Mononuclear cell (primary cell): ENCODE measurements at regions not wholly inside any gene's neighbourhood (a gene's known extent, or its start where the extent isn't known, plus 50 kb on each side); places are given as distances from the start of the nearest gene placed in this dataset.

Experiments used
- H3K27me3 ChIP-seq: 2 replicates; pipeline ENCODE4 v1.6.0; 2011; ENCODE audit warnings: low read length, control low read depth; ENCODE audit not compliant: insufficient read depth
- H3K4me1 ChIP-seq: 2 replicates; pipeline ENCODE4 v1.5.1; 2011; ENCODE audit warnings: mild to moderate bottlenecking, low read length, control low read depth; ENCODE audit not compliant: insufficient read depth
- H3K4me3 ChIP-seq: 2 replicates; pipeline ENCODE4 v1.5.1; 2011; ENCODE audit warnings: mild to moderate bottlenecking, low read length, moderate library complexity
- H3K9me3 ChIP-seq: 2 replicates; pipeline ENCODE4 v1.5.1; 2011; ENCODE audit warnings: low read depth, mild to moderate bottlenecking, control low read depth, low read length

GRCh38 chr2:39522518-39522877 is 85.4 kb upstream of the MAP4K3 start:
- H3K4me1 ChIP-seq: peaks cover 8% of the 10 kb centered on the region
- H3K27me3 ChIP-seq: no peaks in the 10 kb centered on the region
- no peak overlapping the region for H3K4me3 ChIP-seq
- no peaks in the 10 kb centered on the region for H3K9me3 ChIP-seq

- H3K4me3 ChIP-seq: no peak overlapping the region
- H3K9me3 ChIP-seq: no peaks in the 10 kb centered on the region
- H3K27me3 ChIP-seq: no peaks in the 10 kb centered on the region
- H3K4me1 ChIP-seq: peaks cover 8% of the 10 kb centered on the region
These were observed 86.4 kb upstream of the MAP4K3 start for GRCh38 chr2:39523308-39524044.

- H3K4me1 ChIP-seq: peaks cover 8% of the 10 kb centered on the region
- H3K9me3 ChIP-seq: no peaks in the 10 kb centered on the region
- no peaks in the 10 kb centered on the region for H3K27me3 ChIP-seq
- H3K4me3 ChIP-seq: no peak overlapping the region
These were observed 87.0 kb upstream of the MAP4K3 start for GRCh38 chr2:39524061-39524460.

DNA sequence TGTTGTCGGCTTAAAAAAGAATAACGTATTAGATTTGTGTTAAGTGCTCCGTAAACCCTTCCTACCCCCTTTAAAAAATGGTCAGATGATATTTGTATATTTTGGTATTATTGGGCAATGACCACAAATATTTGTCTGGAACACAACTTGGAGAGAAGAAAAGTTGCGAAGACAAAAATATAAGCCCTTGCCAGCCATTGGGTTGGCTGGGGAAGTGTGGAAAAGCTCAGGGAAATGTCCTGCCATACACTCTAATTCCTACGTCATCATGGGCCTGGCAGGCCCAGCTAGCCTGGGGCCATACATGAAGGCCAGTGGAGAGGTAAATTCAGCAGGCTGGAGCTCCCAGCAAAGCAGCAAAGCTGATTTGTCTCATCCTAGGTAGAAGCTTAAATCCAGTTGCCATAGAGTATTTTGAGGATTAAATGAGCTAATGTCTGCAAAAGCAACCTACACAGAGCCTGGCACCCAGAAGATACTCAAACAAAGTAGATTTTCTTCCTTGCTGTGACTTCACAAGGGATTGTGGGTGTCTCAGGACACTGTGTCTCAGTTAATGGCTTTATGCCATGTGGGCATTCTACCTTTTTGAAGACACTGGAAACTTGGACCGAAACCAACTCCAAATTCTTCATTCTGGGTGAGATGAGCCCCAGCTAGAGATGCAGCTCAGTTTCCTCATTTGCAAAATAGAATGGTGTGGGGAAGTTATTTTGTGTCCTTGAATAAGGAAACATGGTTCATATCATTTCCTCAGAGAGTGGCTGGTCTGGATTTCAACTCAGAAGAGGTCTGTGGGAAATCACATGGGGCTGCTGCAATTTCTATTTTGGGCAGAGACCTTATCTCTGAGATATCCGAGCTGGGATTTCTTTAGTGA is 87.9 kb upstream of the MAP4K3 start:
- peaks cover 8% of the 10 kb centered on the region for H3K4me1 ChIP-seq
- H3K9me3 ChIP-seq: no peaks in the 10 kb centered on the region
- no peak overlapping the region for H3K4me3 ChIP-seq
- no peaks in the 10 kb centered on the region for H3K27me3 ChIP-seq

DNA sequence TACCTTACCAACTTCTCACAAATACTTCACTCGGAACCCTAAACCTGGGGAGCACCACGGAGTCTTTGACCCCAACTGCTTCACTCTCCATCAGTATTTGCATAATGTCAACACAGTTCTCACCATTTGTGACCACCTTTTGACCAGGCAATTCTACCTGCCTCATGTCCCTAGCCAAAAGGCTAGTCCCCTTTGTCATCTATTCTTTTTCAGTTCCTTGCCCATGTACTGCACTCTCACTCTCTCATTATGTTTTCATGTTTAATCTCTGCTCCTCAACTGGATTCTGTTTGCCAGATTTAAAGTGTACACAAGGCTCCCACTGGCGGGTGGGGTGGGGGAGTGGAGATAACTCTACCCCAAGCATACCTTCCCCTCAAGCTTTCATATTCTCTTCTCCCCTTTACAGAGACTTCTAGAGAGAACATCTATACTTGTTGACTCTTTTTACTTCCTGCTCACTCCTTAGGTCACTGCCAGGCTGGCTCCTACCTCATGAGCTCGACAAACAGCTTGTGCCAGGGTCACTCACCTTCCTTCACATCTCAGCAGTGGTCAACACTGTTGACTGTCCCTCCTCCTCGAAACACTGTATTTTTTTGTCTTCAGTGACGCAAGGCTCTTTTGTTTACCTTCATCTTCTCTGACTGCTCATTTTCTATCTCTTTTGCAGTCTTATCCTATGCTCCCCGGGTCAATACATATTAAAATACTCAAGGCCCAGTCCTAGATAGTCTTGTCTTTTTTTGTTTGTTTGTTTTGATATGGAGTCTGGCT is 88.7 kb upstream of the MAP4K3 start:
- Histone ChIP-seq H3K9me3 (no peaks in the 10 kb centered on the region), H3K4me1 (peaks cover 8% of the 10 kb centered on the region), H3K27me3 (no peaks in the 10 kb centered on the region), H3K4me3 (no peak overlapping the region)

DNA sequence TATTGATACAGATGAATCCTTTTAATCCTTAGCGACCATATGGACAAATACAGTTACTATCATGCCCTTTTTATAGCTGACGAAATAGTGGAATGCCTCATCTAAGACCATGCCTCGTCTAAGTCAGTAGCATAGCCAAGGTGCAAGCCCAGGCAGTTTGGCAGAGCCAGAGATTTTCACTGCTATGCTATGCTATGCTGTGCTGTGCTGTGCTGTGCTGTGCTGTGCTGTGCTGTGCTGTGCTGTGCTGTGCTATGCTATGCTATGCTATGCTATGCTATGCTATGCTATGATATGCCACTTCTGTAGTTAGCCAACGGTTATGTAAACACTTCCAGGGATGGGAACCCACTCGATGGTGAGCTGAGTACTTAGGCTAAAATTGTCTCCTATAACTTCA is 91.6 kb upstream of the MAP4K3 start:
- H3K4me1 ChIP-seq: peaks cover 8% of the 10 kb centered on the region
- no peaks in the 10 kb centered on the region for H3K9me3 ChIP-seq
- H3K27me3 ChIP-seq: no peaks in the 10 kb centered on the region
- no peak overlapping the region for H3K4me3 ChIP-seq

DNA sequence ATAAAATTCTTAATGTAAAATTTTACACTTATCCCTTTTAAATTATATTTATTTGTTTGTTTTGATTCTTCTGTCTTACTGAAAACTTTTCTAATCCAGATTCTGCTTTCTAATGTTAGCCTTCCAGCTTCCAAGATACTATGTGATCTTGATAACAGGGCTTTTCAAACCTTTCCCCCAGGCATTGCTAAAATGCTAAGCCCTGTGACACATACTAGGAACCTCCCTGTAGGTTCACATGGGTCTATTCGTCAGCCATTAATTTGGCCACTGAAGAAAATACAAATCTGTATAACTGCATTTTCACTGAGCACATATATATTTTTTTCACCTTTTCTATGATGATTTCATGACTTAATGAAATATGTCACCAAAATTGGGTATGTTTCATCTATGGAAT is 92.8 kb upstream of the MAP4K3 start:
- no peaks in the 10 kb centered on the region for H3K27me3 ChIP-seq
- H3K4me1 ChIP-seq: peaks cover 8% of the 10 kb centered on the region
- H3K4me3 ChIP-seq: no peak overlapping the region
- no peaks in the 10 kb centered on the region for H3K9me3 ChIP-seq

DNA sequence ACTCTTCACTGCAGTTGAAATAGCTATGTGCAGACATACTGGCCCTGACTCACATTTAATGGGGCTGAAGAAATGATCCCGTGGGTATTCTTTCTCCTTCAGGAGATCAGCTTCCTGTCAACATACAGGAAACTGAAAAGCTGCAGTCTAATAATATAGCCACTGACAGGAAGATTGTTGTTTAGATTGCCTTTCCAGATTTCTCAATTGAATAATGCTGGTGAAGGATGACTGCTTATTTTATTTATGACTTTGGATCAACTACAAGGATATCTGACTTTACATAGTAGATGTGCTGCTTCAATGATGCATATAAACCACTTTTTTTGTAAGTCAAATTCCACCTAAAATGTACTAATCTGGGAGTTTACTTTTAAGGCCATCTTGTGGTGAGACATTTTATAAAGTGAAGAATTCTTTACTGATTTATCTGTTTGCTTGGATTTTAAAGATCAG is 93.4 kb upstream of the MAP4K3 start:
- Histone ChIP-seq H3K9me3 (no peaks in the 10 kb centered on the region), H3K27me3 (no peaks in the 10 kb centered on the region), H3K4me1 (peaks cover 3% of the 10 kb centered on the region), H3K4me3 (no peak overlapping the region)

- Histone ChIP-seq H3K9me3 (no peaks in the 10 kb centered on the region), H3K4me1 (no peaks in the 10 kb centered on the region), H3K27me3 (no peaks in the 10 kb centered on the region), H3K4me3 (no peak overlapping the region)
These were observed 94.2 kb upstream of the MAP4K3 start for GRCh38 chr2:39531220-39531777.

GRCh38 chr2:39532933-39533332 is 95.8 kb upstream of the MAP4K3 start:
- Histone ChIP-seq H3K27me3 (no peaks in the 10 kb centered on the region), H3K9me3 (no peaks in the 10 kb centered on the region), H3K4me1 (no peaks in the 10 kb centered on the region), H3K4me3 (no peak overlapping the region)

DNA sequence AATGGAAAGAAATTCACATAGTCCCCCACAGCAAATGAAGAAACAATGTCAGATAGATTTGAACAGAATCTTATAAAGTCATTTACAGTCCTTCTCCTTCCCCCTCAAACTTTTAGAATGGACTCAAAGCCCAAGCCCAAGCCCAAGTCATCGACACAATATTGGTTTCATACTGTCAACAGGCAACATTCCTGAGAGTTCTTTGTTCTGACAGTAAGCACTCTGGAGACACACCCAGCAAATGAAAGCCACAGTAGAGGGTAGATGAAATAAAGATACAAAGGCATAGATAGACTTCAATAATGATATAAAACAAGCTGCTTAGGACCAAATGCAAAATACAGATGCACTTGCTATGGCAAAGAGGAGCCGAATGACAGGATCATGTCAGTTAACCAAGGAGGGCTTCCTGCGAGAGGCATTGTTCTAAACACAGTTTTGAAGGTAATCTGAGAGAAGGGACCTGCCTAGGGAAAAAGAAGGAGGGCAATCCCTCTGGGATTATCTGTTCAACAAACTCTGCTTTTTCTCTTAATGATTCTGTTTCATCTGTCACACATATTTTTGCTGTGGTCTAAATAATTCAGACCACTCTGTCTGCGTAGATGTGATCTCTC is 97.1 kb upstream of the MAP4K3 start:
- H3K4me1 ChIP-seq: no peaks in the 10 kb centered on the region
- H3K27me3 ChIP-seq: no peaks in the 10 kb centered on the region
- H3K4me3 ChIP-seq: no peak overlapping the region

DNA sequence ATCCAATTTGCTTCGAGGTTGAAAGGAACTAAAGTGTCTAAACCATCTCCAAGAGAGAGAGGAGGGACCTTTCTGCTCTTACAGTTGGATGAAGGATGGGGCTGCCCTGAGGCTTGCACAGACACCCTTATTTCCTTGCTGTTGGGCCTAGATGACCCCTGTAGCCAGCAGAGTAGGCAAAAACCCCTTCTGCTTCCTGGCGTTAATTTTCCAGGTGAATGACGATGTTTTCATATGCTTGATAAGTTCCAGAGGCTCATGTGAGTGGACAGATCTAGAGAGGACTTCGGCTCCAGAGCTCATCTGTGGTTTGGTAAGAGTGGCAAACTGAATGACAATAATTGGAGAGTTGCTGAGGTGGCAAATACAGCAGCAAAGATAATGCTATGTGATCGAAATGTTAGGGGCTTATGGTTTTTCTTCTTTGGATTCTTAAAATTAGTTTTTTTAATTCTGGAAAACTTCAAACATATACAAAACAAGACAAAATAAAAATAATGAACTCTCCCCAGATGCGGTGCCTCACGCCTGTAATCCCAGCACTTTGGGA is 98.6 kb upstream of the MAP4K3 start:
- Histone ChIP-seq H3K4me1 (no peaks in the 10 kb centered on the region), H3K4me3 (no peak overlapping the region), H3K27me3 (no peaks in the 10 kb centered on the region), H3K9me3 (no peaks in the 10 kb centered on the region)

More for the DNA sequence above, 97.1 kb upstream of the MAP4K3 start:
- no peaks in the 10 kb centered on the region for H3K9me3 ChIP-seq

DNA sequence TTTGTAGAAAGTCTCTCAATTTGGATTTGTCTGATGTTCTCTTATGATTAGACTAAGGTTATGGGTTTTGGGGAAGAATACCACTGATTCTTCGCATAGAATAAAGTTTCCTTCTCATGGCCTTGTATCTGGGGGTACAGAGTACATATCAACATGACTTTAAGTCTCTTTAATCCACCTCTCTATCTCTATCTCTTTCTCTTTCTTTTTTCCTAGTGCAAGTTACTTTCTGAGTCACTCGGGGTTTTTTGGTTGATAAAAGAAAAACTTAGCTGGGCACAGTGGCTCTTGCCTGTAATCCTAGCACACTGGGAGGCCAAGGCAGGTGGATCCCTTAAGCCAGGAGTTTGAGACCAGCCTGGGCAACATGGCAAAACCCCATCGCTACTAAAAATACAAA is 100.1 kb upstream of the MAP4K3 start:
- H3K4me3 ChIP-seq: no peak overlapping the region
- no peaks in the 10 kb centered on the region for H3K27me3 ChIP-seq
- H3K4me1 ChIP-seq: no peaks in the 10 kb centered on the region
- H3K9me3 ChIP-seq: no peaks in the 10 kb centered on the region

DNA sequence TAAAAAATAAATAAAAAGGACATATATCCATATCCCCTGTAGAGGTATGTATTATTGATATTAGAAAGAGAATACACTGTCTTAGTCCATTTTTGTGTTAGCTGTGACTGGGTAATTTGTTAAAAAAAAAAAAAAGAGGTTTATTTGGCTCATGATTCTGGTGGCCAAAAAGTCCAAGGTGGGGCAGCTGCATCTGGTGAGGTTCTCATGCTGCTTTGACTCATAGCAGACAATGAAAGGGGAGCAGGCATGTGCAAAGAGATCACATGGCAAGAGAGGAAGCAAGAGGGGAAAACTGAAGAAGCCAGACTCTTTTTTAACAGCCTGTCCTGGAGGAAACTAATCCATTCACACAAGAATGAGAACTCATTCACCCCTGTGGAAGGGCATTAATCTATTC is 101.6 kb upstream of the MAP4K3 start:
- no peaks in the 10 kb centered on the region for H3K27me3 ChIP-seq

More for the DNA sequence above, 101.6 kb upstream of the MAP4K3 start:
- Histone ChIP-seq H3K4me1 (no peaks in the 10 kb centered on the region), H3K9me3 (no peaks in the 10 kb centered on the region), H3K4me3 (no peak overlapping the region)
